Upper lobe of right lung (tissue), 1 donor: ENCODE measurements at regions not wholly inside any gene's neighbourhood (a gene's known extent, or its start where the extent isn't known, plus 50 kb on each side); places are given as distances from the start of the nearest gene placed in this dataset.

ENCODE experiments used
- ATAC-seq: fragments of 200-7000 bp; cut with Tn5 transposase; one replicate; pipeline ENCODE4 v1.9.1; 2020; ENCODE audit warnings: mild to moderate bottlenecking, moderate library complexity
- DNase-seq: peaks from one replicate; pipeline ENCODE4 v3.0.0-alpha.2; 2020
- H3K27ac ChIP-seq: fragments of 200-600 bp; one replicate; pipeline ENCODE4 v1.8.0; 2022
- H3K27me3 ChIP-seq: fragments of 200-600 bp; one replicate; pipeline ENCODE4 v1.8.0; 2022; ENCODE audit warnings: mild to moderate bottlenecking
- H3K36me3 ChIP-seq: fragments of 200-600 bp; one replicate; pipeline ENCODE4 v1.8.0; 2022
- H3K4me1 ChIP-seq: fragments of 200-600 bp; one replicate; pipeline ENCODE4 v1.8.0; 2022
- H3K4me3 ChIP-seq: fragments of 200-600 bp; one replicate; pipeline ENCODE4 v1.8.0; 2022; ENCODE audit warnings: mild to moderate bottlenecking
- H3K9me3 ChIP-seq: fragments of 200-600 bp; one replicate; pipeline ENCODE4 v1.8.0; 2022
- CTCF ChIP-seq: fragments of 200-600 bp; IDR thresholded peaks from one replicate; pipeline ENCODE4 v1.8.0; 2022; ENCODE audit warnings: antibody characterized with exemption
- intact Hi-C: fragments of 100-400 bp; cut with DNase I; formaldehyde crosslinking; loops from one replicate; pipeline ENCODE4 v1.11.0; 2022
- donor health status: DM: no; HTN: yes; CAD: no; lungs with severe emphysema.

GRCh38 chr3:144775551-144775950, 803.9 kb downstream of the DIPK2A start:
- Histone ChIP-seq H3K27ac (no peak overlapping the region), H3K9me3 (no peaks in the 10 kb centered on the region), H3K27me3 (no peaks in the 10 kb centered on the region), H3K4me3 (no peak overlapping the region), H3K36me3 (no peaks in the 10 kb centered on the region), H3K4me1 (no peaks in the 10 kb centered on the region)
- DNase-seq (no peak), ATAC-seq (no peak)
- no peak for TF ChIP-seq CTCF
- intact Hi-C loops: no loop called here

GRCh38 chr3:144777906-144778305, 806.3 kb downstream of the DIPK2A start:
- no peak for TF ChIP-seq CTCF
- no peaks in the 10 kb centered on the region for H3K27me3 ChIP-seq
- intact Hi-C loops: no loop called here
- no peaks in the 10 kb centered on the region for H3K4me1 ChIP-seq
- H3K9me3 ChIP-seq: no peaks in the 10 kb centered on the region
- ATAC-seq: no peak
- no peak overlapping the region for H3K4me3 ChIP-seq
- no peak for DNase-seq
- no peaks in the 10 kb centered on the region for H3K36me3 ChIP-seq
- H3K27ac ChIP-seq: no peak overlapping the region

GRCh38 chr3:144791034-144791433, 819.4 kb downstream of the DIPK2A start:
- no peaks in the 10 kb centered on the region for H3K4me1 ChIP-seq
- no peaks in the 10 kb centered on the region for H3K9me3 ChIP-seq
- ATAC-seq: no peak
- intact Hi-C loops: no loop called here
- H3K27me3 ChIP-seq: no peaks in the 10 kb centered on the region
- DNase-seq: no peak
- no peak overlapping the region for H3K27ac ChIP-seq
- H3K36me3 ChIP-seq: no peaks in the 10 kb centered on the region
- no peak overlapping the region for H3K4me3 ChIP-seq
- no peak for TF ChIP-seq CTCF

GRCh38 chr3:144801890-144802289, 830.3 kb downstream of the DIPK2A start:
- ATAC-seq (no peak), DNase-seq (no peak)
- Histone ChIP-seq H3K9me3 (no peaks in the 10 kb centered on the region), H3K4me3 (no peak overlapping the region), H3K27ac (no peak overlapping the region), H3K27me3 (no peaks in the 10 kb centered on the region), H3K4me1 (no peaks in the 10 kb centered on the region), H3K36me3 (no peaks in the 10 kb centered on the region)
- no peak for TF ChIP-seq CTCF
- intact Hi-C loops: no loop called here

GRCh38 chr3:144809380-144809779, 837.8 kb downstream of the DIPK2A start:
- DNase-seq: no peak

More at GRCh38 chr3:144809380-144809779, 837.8 kb downstream of the DIPK2A start:
- intact Hi-C loops: no loop called here
- no peak for ATAC-seq
- no peak for TF ChIP-seq CTCF
- Histone ChIP-seq H3K27me3 (no peaks in the 10 kb centered on the region), H3K27ac (no peak overlapping the region), H3K4me3 (no peak overlapping the region), H3K4me1 (no peaks in the 10 kb centered on the region), H3K9me3 (no peaks in the 10 kb centered on the region), H3K36me3 (no peaks in the 10 kb centered on the region)
